ENCODE measurements at regions not wholly inside any gene's neighbourhood (a gene's known extent, or its start where the extent isn't known, plus 50 kb on each side); places are given as distances from the start of the nearest gene placed in this dataset.

DNA sequence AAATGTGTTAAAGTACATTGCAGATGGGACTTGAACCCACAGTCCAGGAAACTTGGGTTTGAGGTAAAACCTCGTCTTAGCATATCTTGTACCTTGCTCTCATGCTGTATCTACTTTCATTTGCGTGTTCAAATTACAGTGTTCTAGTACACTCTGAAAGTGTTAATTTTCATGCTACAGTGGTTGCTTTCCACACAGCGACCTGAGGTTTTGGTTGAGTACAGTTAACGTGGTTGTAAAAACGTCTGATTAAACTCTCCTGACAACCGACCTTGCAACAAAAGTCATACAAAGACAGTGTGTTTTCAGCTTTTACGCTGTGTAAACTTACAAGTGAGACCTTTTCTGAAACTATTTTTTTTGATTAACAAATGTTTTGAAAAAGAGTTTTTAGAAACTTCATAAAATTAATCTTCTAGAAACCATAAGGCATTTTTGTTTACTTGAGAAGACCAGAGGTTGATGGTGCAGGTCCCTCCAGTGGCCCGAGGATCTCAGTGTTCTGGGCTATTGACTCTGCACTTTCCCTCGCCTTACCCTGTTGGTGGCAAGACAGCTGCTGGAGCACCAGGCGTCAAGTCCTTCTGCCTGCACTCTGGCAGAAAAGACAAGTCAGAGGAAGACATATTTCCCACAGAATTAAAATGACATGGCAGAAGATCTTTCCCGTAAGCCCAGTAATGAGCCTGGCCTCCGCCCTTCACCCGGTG is 334.0 kb downstream of the THBS2 start:
- Histone ChIP-seq H3K4me2 (no peak overlapping the region), H3K4me1 (no peaks in the 10 kb centered on the region), H3K27ac (no peak overlapping the region), H3K4me3 (no peak overlapping the region), H3K9me3 (no peaks in the 10 kb centered on the region)
- TF ChIP-seq HOXB13 (CRISPR knock-in tag; IDR thresholded peaks at IDR 0.05; ENCODE audit: low read depth) (no peak), SMC3 (IDR thresholded peaks at IDR 0.05) (no peak), ZNF302 (CRISPR knock-in tag; IDR thresholded peaks at IDR 0.05) (no peak), NFE2L2 (conservative IDR thresholded peaks at IDR 0.05; ENCODE audit: low read length) (no peak), TFCP2L1 (CRISPR knock-in tag; IDR thresholded peaks at IDR 0.05) (no peak), HOXB5 (CRISPR knock-in tag; IDR thresholded peaks at IDR 0.05) (no peak), NR3C1 (IDR thresholded peaks at IDR 0.05) (no peak), FOXS1 (CRISPR knock-in tag; IDR thresholded peaks at IDR 0.05) (no peak), BHLHE40 (IDR thresholded peaks at IDR 0.05; ENCODE audit: low read depth, low read length) (no peak), MAFK (IDR thresholded peaks at IDR 0.05; ENCODE audit: partially characterized antibody) (no peak), TP53 (CRISPR knock-in tag; IDR thresholded peaks at IDR 0.05) (no peak)
- TF ChIP-seq, protein P1, sequence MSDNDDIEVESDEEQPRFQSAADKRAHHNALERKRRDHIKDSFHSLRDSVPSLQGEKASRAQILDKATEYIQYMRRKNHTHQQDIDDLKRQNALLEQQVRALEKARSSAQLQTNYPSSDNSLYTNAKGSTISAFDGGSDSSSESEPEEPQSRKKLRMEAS (IDR thresholded peaks at IDR 0.05) = no peak
- TF ChIP-seq, protein P2, sequence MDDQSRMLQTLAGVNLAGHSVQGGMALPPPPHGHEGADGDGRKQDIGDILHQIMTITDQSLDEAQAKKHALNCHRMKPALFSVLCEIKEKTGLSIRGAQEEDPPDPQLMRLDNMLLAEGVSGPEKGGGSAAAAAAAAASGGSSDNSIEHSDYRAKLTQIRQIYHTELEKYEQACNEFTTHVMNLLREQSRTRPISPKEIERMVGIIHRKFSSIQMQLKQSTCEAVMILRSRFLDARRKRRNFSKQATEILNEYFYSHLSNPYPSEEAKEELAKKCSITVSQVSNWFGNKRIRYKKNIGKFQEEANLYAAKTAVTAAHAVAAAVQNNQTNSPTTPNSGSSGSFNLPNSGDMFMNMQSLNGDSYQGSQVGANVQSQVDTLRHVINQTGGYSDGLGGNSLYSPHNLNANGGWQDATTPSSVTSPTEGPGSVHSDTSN (IDR thresholded peaks at IDR 0.05) = no peak
- TF ChIP-seq, protein P3, sequence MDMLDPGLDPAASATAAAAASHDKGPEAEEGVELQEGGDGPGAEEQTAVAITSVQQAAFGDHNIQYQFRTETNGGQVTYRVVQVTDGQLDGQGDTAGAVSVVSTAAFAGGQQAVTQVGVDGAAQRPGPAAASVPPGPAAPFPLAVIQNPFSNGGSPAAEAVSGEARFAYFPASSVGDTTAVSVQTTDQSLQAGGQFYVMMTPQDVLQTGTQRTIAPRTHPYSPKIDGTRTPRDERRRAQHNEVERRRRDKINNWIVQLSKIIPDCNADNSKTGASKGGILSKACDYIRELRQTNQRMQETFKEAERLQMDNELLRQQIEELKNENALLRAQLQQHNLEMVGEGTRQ (IDR thresholded peaks at IDR 0.05) = no peak
- TF ChIP-seq, protein P4, sequence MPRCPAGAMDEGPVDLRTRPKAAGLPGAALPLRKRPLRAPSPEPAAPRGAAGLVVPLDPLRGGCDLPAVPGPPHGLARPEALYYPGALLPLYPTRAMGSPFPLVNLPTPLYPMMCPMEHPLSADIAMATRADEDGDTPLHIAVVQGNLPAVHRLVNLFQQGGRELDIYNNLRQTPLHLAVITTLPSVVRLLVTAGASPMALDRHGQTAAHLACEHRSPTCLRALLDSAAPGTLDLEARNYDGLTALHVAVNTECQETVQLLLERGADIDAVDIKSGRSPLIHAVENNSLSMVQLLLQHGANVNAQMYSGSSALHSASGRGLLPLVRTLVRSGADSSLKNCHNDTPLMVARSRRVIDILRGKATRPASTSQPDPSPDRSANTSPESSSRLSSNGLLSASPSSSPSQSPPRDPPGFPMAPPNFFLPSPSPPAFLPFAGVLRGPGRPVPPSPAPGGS (IDR thresholded peaks at IDR 0.05) = no peak
- TF ChIP-seq, protein P5, sequence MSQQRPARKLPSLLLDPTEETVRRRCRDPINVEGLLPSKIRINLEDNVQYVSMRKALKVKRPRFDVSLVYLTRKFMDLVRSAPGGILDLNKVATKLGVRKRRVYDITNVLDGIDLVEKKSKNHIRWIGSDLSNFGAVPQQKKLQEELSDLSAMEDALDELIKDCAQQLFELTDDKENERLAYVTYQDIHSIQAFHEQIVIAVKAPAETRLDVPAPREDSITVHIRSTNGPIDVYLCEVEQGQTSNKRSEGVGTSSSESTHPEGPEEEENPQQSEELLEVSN (IDR thresholded peaks at IDR 0.05; ENCODE audit: borderline replicate concordance, low read depth) = no peak
- TF ChIP-seq, protein P6, sequence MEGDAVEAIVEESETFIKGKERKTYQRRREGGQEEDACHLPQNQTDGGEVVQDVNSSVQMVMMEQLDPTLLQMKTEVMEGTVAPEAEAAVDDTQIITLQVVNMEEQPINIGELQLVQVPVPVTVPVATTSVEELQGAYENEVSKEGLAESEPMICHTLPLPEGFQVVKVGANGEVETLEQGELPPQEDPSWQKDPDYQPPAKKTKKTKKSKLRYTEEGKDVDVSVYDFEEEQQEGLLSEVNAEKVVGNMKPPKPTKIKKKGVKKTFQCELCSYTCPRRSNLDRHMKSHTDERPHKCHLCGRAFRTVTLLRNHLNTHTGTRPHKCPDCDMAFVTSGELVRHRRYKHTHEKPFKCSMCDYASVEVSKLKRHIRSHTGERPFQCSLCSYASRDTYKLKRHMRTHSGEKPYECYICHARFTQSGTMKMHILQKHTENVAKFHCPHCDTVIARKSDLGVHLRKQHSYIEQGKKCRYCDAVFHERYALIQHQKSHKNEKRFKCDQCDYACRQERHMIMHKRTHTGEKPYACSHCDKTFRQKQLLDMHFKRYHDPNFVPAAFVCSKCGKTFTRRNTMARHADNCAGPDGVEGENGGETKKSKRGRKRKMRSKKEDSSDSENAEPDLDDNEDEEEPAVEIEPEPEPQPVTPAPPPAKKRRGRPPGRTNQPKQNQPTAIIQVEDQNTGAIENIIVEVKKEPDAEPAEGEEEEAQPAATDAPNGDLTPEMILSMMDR (IDR thresholded peaks at IDR 0.05) = no peak
- FAIRE-seq = no peak
- DNase-seq (ENCODE audit: low read depth in 1 of 2, low spot score in 1 of 2) = no peak
- ChIA-PET CTCF (interaction anchor here (1.6 to 2.3 kb wide), 2 partner anchors 25 to 37 kb away, joined by 5 to 8 read pairs; no protein-coding TSS in a partner anchor), POLR2A (no interaction called here)
- WGBS (ENCODE audit: missing lambda C conversion rate) = 54% methylated on average over 13 of the region's 13 CpGs
- ATAC-seq = no peak

DNA sequence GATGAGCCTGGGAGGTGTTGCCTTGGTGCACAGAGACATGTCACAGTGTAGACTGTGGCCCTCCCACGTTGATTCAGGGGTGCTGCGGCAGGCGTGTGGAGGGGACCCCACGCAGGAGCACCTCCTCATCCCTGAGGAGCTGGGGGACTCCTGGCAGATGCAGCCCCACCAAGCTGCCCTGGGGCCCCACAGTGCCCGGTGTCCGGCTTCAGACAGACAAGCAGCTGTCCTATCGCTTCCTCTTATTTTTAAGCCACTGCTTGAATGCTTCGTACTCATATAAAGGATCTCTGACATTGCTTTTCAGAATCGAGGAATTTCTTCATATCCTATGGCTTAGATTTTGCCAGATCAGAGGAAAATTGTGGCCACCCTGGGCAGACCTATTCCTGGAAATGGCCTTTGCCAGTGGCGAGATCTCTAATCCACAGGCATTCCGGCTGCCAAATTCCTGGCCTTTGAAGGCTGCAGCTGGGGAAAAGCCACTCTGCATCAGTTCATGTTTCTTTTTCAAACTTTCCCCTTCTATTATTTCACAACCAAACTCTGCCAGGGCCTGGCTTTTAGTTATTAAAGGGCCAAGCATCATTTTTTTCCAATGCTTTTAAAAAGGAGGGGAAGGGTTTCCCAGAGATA is 337.0 kb downstream of the THBS2 start:
- WGBS (ENCODE audit: missing lambda C conversion rate) = 62% methylated on average over 10 of the region's 11 CpGs
- ATAC-seq (no peak), FAIRE-seq (no peak), DNase-seq (ENCODE audit: low read depth in 1 of 2, low spot score in 1 of 2) (no peak)
- Histone ChIP-seq H3K27ac (no peak overlapping the region), H3K9me3 (no peaks in the 10 kb centered on the region), H3K4me2 (no peak overlapping the region), H3K4me3 (no peak overlapping the region), H3K4me1 (no peaks in the 10 kb centered on the region)
- POLR2A ChIA-PET = no interaction called here
- TF ChIP-seq, protein P7, sequence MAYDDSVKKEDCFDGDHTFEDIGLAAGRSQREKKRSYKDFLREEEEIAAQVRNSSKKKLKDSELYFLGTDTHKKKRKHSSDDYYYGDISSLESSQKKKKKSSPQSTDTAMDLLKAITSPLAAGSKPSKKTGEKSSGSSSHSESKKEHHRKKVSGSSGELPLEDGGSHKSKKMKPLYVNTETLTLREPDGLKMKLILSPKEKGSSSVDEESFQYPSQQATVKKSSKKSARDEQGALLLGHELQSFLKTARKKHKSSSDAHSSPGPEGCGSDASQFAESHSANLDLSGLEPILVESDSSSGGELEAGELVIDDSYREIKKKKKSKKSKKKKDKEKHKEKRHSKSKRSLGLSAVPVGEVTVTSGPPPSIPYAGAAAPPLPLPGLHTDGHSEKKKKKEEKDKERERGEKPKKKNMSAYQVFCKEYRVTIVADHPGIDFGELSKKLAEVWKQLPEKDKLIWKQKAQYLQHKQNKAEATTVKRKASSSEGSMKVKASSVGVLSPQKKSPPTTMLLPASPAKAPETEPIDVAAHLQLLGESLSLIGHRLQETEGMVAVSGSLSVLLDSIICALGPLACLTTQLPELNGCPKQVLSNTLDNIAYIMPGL (CRISPR knock-in tag; IDR thresholded peaks at IDR 0.05; ENCODE audit: borderline replicate concordance) = no peak
- no peak for TF ChIP-seq KDM1A (IDR thresholded peaks at IDR 0.05; ENCODE audit: low read depth)
- no peak for TF ChIP-seq RCOR1 (IDR thresholded peaks at IDR 0.05; ENCODE audit: low read depth, low read length)
- CTCF ChIA-PET = no interaction called here

Data from A549 (cell line).